GM19438 (cell line): ENCODE measurements at regions not wholly inside any gene's neighbourhood (a gene's known extent, or its start where the extent isn't known, plus 50 kb on each side); places are given as distances from the start of the nearest gene placed in this dataset.

Experiments used
- ATAC-seq: cut with Tn5 transposase; IDR thresholded peaks from one replicate; pipeline ENCODE4 v1.9.1; 2021; ENCODE audit warnings: low read depth; ENCODE audit not compliant: unreplicated experiment

- no peak for ATAC-seq
Observed at GRCh38 chrX:22392133-22392948, 119.6 kb downstream of the CBLL2 start.

- ATAC-seq, result no peak
Observed at GRCh38 chrX:22395372-22395771, 122.7 kb downstream of the CBLL2 start.

- ATAC-seq, result no peak
Observed at GRCh38 chrX:22396408-22396807, 123.7 kb downstream of the CBLL2 start.

DNA sequence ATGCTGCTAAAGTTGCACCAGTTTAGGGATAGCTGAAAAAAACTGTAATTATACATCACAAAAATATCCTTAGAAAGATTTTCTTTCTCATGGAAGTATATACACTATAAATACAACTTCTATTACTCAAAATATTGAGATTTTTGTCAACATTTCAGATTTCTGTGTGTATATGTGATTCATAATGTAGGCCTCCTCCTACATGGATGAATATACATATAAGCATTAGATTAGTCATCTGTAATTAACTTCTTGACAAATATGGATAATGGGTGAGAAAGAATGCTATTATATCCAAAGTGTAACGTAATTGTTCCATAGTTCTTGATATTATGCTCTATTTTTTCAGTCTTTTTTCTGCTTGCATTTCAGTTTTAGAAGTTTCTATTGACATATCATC is 124.9 kb downstream of the CBLL2 start:
- ATAC-seq, result no peak

- no peak for ATAC-seq
Observed at GRCh38 chrX:22399437-22400192, 126.9 kb downstream of the CBLL2 start.

DNA sequence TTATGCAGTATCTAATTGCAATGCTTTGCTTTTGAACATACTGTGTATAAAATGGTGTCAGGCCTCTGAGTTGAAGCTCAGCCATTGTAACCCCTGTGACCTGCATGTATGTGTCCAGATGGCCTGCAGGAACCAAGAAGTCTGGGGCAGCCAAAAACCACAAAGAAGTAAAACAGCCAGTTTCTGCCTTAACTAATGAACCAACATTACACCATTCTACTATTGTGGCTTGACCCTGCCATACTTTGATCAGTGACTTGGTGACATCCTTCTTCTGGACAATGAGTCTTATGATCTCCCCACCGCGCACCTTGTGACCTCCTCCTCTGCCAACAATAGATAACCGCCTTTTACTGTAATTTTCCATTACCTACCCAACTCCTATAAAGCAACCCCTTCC is 131.6 kb downstream of the CBLL2 start:
- no peak for ATAC-seq

GRCh38 chrX:22406201-22406737 is 133.6 kb downstream of the CBLL2 start:
- ATAC-seq, result no peak

DNA sequence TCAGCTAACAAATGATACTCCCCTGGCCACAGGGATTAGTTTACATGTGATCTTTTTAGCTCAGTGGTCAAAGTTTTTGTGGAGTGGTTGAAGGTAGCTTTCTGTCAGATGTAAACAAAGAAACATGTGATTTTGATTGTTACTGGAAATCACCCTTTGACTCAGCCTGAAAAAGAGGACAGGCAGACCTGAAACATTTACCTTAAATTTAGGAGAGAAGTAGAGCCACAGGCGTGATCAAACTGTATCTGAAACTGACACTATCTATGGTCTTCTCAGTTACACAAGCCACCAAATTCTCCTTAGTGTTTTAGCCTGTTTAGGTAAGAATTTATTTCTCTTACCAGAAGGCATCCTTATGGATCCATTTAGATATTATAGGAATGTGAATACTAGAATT is 136.7 kb downstream of the CBLL2 start:
- ATAC-seq, result no peak

DNA sequence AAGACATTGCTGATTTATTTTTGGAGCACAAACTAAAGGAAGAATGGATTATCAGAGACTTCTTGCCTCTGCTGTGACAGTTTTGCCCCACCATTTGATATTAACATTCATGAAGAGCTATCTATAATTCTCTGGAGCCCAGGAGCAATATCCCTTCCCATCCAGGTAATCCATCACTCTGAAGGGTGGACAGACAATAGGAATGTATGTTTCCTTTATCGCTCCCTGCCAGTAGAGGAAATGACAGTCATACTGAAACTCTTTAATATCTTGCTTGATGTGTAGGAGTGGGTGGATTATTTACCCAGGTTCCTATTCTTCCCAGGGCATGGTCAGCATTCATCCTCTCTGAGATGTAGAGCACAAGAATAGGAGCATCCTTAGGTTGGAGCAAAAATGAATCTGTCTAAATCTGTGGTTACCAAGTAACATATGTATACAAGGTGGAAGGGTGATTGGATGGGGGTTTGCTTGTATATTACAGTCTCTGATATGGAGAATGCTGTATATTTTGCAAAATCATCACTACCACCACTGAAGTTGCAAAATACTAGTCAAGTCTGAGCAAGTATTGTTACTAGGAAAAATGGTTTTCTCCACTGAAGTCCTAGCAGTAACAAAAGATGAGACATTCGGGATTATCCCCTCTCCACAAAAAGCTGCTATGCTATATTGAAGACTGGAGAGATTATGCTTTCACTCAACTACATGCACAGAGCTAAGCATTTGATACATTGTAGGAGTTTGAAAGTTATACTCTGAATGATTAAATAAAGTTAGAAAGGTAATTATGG is 151.6 kb downstream of the CBLL2 start:
- no peak for ATAC-seq

GRCh38 chrX:22424919-22425318 is 152.2 kb downstream of the CBLL2 start:
- no peak for ATAC-seq

GRCh38 chrX:22429704-22430103 is 157.0 kb downstream of the CBLL2 start:
- no peak for ATAC-seq

- no peak for ATAC-seq
Observed at GRCh38 chrX:22430701-22431100, 158.0 kb downstream of the CBLL2 start.

DNA sequence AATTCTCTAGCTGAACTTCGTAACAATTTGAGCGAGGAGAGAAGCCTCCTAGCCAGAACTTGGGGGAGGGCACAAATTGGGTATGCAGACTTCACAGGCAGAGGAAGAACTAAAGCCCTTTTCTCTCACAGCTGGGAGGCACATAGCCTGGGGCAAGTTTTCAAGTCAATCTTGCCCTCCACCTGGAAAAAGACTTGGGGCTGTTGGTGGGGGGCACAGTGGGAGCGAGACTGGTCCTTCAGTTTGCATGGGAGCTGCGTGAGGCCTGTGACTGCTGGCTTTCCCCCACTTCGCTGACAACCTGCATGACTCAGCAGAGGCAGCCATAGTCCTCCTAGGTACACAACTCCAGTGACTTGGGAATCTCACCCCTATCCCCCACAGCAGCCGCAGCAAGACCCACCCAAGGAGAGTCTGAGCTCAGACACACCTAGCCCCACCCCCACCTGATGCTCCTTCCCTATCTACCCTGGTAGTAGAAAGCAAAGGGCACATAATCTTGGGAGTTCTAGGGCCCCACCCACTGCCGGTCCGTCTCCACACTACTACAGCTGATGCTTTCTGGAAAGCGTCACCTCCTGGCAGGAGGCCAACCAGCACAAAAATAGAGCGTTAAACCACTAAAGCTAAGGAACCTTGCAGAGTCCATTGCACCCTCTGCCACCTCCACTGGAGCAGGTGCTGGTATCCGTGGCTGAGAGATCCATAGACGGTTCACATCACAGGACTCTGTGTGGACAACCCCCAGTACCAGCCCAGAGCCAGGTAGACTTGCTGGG is 160.8 kb downstream of the CBLL2 start:
- ATAC-seq, result no peak

- ATAC-seq, result no peak
Observed at GRCh38 chrX:22445880-22446279, 173.2 kb downstream of the CBLL2 start.

DNA sequence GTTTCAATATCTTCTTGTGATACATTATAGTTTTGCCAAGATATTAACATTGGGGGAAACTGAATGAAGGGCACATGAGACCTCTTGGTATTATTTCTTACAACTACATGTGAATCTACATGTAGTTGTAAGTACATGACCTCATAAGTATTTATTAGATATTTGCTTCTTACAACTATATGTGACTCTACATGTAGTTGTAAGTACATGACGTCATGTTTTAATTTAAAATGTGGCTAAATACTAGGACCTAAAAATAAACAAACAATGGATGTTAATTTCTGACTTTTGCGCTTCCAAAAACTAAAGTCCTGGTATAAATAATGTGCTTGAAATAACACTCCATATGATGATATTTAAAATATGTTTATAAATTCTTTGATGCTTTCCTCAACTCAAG is 190.2 kb downstream of the CBLL2 start:
- no peak for ATAC-seq

DNA sequence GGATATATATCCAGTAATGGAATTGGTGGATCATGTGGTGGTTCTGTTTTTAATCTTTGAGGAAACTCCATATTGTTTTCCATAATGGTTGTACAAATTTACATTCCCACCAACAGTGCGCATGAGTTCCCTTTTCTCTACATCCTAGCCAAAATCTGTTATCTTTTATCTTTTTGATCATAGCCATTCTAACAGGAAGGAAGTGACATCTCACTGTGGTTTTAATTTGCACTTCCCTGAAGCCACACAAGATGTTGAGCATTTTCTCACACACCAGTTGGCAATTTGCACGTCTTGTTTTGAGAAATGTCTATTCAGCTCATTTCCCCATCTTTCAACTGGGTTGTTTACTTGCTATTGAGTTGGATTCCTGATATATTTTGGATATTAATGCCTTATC is 194.9 kb downstream of the CBLL2 start:
- no peak for ATAC-seq

- no peak for ATAC-seq
Observed at GRCh38 chrX:22481436-22481835, 208.7 kb downstream of the CBLL2 start.

GRCh38 chrX:22486296-22486695 is 213.6 kb downstream of the CBLL2 start:
- no peak for ATAC-seq

DNA sequence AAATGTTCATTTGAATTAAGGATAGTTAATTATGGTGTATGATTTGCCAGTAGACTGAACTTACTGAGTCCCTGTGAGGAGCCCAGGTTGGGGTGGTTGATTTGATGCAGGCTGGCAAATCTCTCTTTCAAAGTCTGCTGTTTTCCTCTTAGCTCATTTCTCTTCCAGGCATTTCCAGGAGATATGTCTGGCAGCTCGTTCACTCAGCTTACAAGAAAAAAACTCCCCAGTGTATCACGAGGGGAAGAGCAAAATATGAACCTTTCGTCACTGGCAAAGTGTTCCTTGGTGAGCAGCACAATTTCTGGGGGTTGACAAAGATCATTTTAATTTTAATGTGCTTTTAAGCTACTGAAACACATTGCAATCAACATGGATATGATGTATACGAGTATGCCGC is 244.2 kb downstream of the CBLL2 start:
- no peak for ATAC-seq

GRCh38 chrX:22520128-22520828 is 247.6 kb downstream of the CBLL2 start:
- no peak for ATAC-seq
